ENCODE measurements at regions not wholly inside any gene's neighbourhood (a gene's known extent, or its start where the extent isn't known, plus 50 kb on each side); places are given as distances from the start of the nearest gene placed in this dataset.

GRCh38 chr15:91665212-91665611 lies 188.3 kb upstream of the SLCO3A1 start:
- Histone ChIP-seq H3K4me3 (ENCODE audit: low read depth, low read length) (no peak overlapping the region), H3K9me3 (no peaks in the 10 kb centered on the region), H3K4me1 (no peaks in the 10 kb centered on the region), H3K36me3 (no peaks in the 10 kb centered on the region), H3K27me3 (no peaks in the 10 kb centered on the region)
- no peak for DNase-seq
- TF ChIP-seq CTCF (IDR thresholded peaks at IDR 0.05; ENCODE audit: low read depth, low read length), result no peak

GRCh38 chr15:91668370-91668769 lies 185.1 kb upstream of the SLCO3A1 start:
- Histone ChIP-seq H3K27me3 (no peaks in the 10 kb centered on the region), H3K9me3 (no peaks in the 10 kb centered on the region), H3K36me3 (no peaks in the 10 kb centered on the region), H3K4me1 (no peaks in the 10 kb centered on the region), H3K4me3 (ENCODE audit: low read depth, low read length) (no peak overlapping the region)
- TF ChIP-seq CTCF (IDR thresholded peaks at IDR 0.05; ENCODE audit: low read depth, low read length), result no peak
- DNase-seq, result no peak

DNA sequence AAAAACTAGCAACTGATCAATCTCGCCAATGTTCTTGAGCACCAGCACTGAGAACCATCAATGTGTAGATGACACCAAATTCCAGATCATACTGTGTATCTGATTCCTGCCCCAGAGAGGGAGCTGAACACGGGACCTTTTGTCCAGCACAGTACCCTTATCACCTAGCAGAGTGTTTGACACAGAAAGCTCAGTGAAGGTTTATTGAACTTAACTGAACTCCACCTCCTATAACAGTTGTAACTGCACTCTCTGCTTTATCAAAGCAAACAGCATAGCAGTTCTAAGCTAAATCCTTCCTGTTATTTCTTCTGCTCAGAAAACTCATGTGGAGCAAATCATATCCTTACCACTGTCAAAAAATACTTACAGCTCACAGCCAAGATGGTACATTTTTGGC lies 183.4 kb upstream of the SLCO3A1 start:
- H3K36me3 ChIP-seq, result no peaks in the 10 kb centered on the region
- H3K4me3 ChIP-seq (ENCODE audit: low read depth, low read length), result no peak overlapping the region
- no peaks in the 10 kb centered on the region for H3K4me1 ChIP-seq
- DNase-seq, result no peak
- H3K9me3 ChIP-seq, result no peaks in the 10 kb centered on the region
- no peak for TF ChIP-seq CTCF (IDR thresholded peaks at IDR 0.05; ENCODE audit: low read depth, low read length)
- H3K27me3 ChIP-seq, result no peaks in the 10 kb centered on the region

GRCh38 chr15:91678003-91678402 lies 175.5 kb upstream of the SLCO3A1 start:
- H3K36me3 ChIP-seq, result no peaks in the 10 kb centered on the region
- no peak for TF ChIP-seq CTCF (IDR thresholded peaks at IDR 0.05; ENCODE audit: low read depth, low read length)
- peaks cover 5% of the 10 kb centered on the region for H3K27me3 ChIP-seq
- no peak overlapping the region for H3K4me3 ChIP-seq (ENCODE audit: low read depth, low read length)
- H3K9me3 ChIP-seq, result no peaks in the 10 kb centered on the region
- no peaks in the 10 kb centered on the region for H3K4me1 ChIP-seq
- DNase-seq, result no peak

DNA sequence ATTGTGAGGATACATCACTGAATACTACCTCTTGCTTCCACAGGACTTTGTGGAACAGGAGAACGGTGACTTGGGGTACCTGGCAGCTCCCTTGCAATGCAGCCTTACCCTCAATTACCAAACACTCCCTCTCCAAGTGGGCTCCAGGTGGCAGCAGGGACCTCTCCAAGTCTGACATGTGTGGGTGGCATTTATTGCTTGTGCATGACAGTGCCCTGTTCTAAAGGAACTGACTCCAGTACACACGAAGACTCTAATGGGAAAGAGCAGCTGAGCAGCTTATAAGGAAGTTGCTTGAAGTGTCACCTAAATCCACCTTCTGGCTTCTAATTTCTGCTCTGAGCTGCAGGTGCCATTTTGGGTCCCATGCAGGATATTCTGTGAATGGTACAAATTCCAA lies 174.1 kb upstream of the SLCO3A1 start:
- DNase-seq, result no peak
- H3K4me1 ChIP-seq, result no peaks in the 10 kb centered on the region
- no peaks in the 10 kb centered on the region for H3K36me3 ChIP-seq
- H3K4me3 ChIP-seq (ENCODE audit: low read depth, low read length), result no peak overlapping the region
- no peaks in the 10 kb centered on the region for H3K9me3 ChIP-seq
- no peak for TF ChIP-seq CTCF (IDR thresholded peaks at IDR 0.05; ENCODE audit: low read depth, low read length)
- H3K27me3 ChIP-seq, result peaks cover 5% of the 10 kb centered on the region

GRCh38 chr15:91685436-91685835 lies 168.1 kb upstream of the SLCO3A1 start:
- Histone ChIP-seq H3K36me3 (no peaks in the 10 kb centered on the region), H3K27me3 (peaks cover 10% of the 10 kb centered on the region), H3K4me3 (ENCODE audit: low read depth, low read length) (no peak overlapping the region), H3K4me1 (no peaks in the 10 kb centered on the region), H3K9me3 (no peaks in the 10 kb centered on the region)
- TF ChIP-seq CTCF (IDR thresholded peaks at IDR 0.05; ENCODE audit: low read depth, low read length), result no peak
- no peak for DNase-seq
